Urinary bladder (tissue), 3 donors: ENCODE measurements at regions not wholly inside any gene's neighbourhood (a gene's known extent, or its start where the extent isn't known, plus 50 kb on each side); places are given as distances from the start of the nearest gene placed in this dataset.

Source experiments
- DNase-seq: peaks from one replicate; pipeline ENCODE4 v3.0.0-alpha.2; 2015; ENCODE audit errors: extremely low spot score
- H3K27ac ChIP-seq: one replicate; pipeline ENCODE4 v1.5.1; 2013; ENCODE audit warnings: low read depth, mild to moderate bottlenecking, moderate library complexity
- H3K36me3 ChIP-seq: one replicate; pipeline ENCODE4 v1.6.1; 2013; ENCODE audit warnings: mild to moderate bottlenecking, moderate library complexity; ENCODE audit not compliant: insufficient read depth
- H3K4me1 ChIP-seq: one replicate; pipeline ENCODE4 v1.6.1; 2013; ENCODE audit warnings: mild to moderate bottlenecking, moderate library complexity; ENCODE audit not compliant: insufficient read depth
- H3K4me3 ChIP-seq: one replicate; pipeline ENCODE4 v1.5.1; 2013; ENCODE audit warnings: low read depth, low read length
- WGBS: extraction: QIAGEN DNeasy Blood & Tissue Kit; methylation state at CpG from one replicate; pipeline ENCODE4 v1.1.7; 2013; 5-methylcytosine and 5-hydroxymethylcytosine counted together
- donor health status: healthy with polysubstance abuse.
- donor health status: healthy.

GRCh38 chr2:234235191-234235590, 184.7 kb downstream of the SPP2 start:
- H3K27ac ChIP-seq = no peak overlapping the region
- no peaks in the 10 kb centered on the region for H3K36me3 ChIP-seq
- no peak overlapping the region for H3K4me3 ChIP-seq
- DNase-seq = no peak
- no peaks in the 10 kb centered on the region for H3K4me1 ChIP-seq

- H3K4me3 ChIP-seq = no peak overlapping the region
- DNase-seq = no peak
- WGBS = 81% methylated on average over 1 of the region's 1 CpG
- no peak overlapping the region for H3K27ac ChIP-seq
- no peaks in the 10 kb centered on the region for H3K4me1 ChIP-seq
- H3K36me3 ChIP-seq = no peaks in the 10 kb centered on the region
Measured at GRCh38 chr2:234231460-234231859, 181.0 kb downstream of the SPP2 start.

GRCh38 chr2:234219046-234219310, 168.5 kb downstream of the SPP2 start:
- Histone ChIP-seq H3K27ac (no peak overlapping the region), H3K4me1 (no peaks in the 10 kb centered on the region), H3K36me3 (no peaks in the 10 kb centered on the region), H3K4me3 (no peak overlapping the region)
- WGBS = 81% methylated on average over 4 of the region's 4 CpGs
- no peak for DNase-seq

GRCh38 chr2:234218266-234219045, 168.0 kb downstream of the SPP2 start:
- DNase-seq = no peak
- Histone ChIP-seq H3K4me1 (no peaks in the 10 kb centered on the region), H3K27ac (no peak overlapping the region), H3K4me3 (no peak overlapping the region), H3K36me3 (no peaks in the 10 kb centered on the region)
- 24% methylated on average over 11 of the region's 11 CpGs for WGBS

GRCh38 chr2:234212534-234212933, 162.0 kb downstream of the SPP2 start:
- WGBS = 78% methylated on average over 8 of the region's 8 CpGs
- Histone ChIP-seq H3K4me3 (no peak overlapping the region), H3K36me3 (no peaks in the 10 kb centered on the region), H3K27ac (no peak overlapping the region), H3K4me1 (no peaks in the 10 kb centered on the region)
- DNase-seq = no peak

DNA sequence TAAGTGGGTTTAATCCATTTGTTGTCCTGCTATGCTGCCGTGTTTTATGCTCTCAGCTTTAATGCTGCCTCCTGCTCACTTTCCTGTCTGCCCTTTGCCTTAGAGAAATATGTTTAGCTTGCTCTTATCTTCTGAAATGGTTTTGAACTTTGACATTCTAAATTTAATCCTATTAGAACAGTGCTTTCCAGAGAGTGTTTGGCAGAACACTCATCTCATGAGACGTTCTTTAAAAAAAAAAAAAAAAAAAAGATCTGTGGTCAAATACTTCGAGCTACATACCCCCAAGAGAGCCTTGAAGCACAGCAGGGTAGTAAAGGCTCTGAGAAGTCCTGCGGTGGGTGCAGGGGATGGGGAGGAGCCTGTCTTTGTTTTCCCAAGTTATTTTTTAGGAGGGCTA, 161.3 kb downstream of the SPP2 start:
- DNase-seq = no peak
- Histone ChIP-seq H3K36me3 (no peaks in the 10 kb centered on the region), H3K4me3 (no peak overlapping the region), H3K4me1 (no peaks in the 10 kb centered on the region), H3K27ac (no peak overlapping the region)
- 29% methylated on average over 4 of the region's 4 CpGs for WGBS

- 89% methylated on average over 2 of the region's 2 CpGs for WGBS
- Histone ChIP-seq H3K27ac (no peak overlapping the region), H3K36me3 (no peaks in the 10 kb centered on the region), H3K4me1 (no peaks in the 10 kb centered on the region), H3K4me3 (no peak overlapping the region)
- no peak for DNase-seq
Measured at GRCh38 chr2:234206738-234207137, 156.2 kb downstream of the SPP2 start.

DNA sequence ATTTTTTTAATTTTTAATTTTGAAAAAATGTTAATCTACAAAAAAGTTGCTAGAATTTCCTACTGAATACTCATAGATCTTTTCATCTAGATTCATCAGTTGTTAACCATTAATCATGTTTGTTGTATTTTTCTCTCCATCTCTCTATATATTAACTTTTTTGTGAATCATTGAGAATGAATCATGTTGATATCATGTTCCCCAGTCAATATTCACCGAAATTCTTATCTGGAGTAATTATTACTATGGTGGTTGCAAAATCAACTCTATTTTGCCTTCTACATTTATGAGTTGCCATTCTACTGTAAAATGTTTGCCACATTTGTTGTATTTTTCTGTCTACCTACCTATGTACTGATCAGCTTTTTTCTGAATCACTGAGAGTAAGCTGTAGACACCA, 154.0 kb downstream of the SPP2 start:
- H3K36me3 ChIP-seq = no peaks in the 10 kb centered on the region
- H3K4me1 ChIP-seq = no peaks in the 10 kb centered on the region
- WGBS = 77% methylated on average over 1 of the region's 1 CpG
- no peak overlapping the region for H3K27ac ChIP-seq
- no peak overlapping the region for H3K4me3 ChIP-seq
- no peak for DNase-seq

- Histone ChIP-seq H3K4me1 (no peaks in the 10 kb centered on the region), H3K36me3 (no peaks in the 10 kb centered on the region), H3K27ac (no peak overlapping the region), H3K4me3 (no peak overlapping the region)
- DNase-seq = no peak
- WGBS = 38% methylated on average over 12 of the region's 12 CpGs
Measured at GRCh38 chr2:234203135-234203984, 152.9 kb downstream of the SPP2 start.

DNA sequence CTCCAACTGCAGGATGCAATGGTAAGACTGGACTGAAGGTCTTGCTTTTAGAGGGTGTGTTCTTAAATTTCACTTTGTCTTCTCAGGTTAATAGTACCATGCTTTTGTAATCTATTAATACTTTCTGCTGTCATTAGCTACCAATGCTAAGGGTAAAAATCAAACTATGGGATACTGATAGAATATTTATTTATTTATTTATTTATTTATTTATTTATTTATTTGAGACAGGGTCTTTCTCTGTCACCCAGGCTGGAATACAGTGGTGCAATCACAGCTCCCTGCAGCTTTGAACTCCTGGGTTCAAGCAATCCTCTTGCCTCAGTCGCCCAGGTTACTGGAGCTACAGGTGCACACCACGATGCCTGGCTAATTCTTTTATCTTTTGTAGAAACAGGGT, 152.1 kb downstream of the SPP2 start:
- DNase-seq = no peak
- H3K4me1 ChIP-seq = no peaks in the 10 kb centered on the region
- H3K36me3 ChIP-seq = no peaks in the 10 kb centered on the region
- H3K27ac ChIP-seq = no peak overlapping the region
- no peak overlapping the region for H3K4me3 ChIP-seq
- WGBS = 78% methylated on average over 2 of the region's 2 CpGs

- Histone ChIP-seq H3K36me3 (no peaks in the 10 kb centered on the region), H3K27ac (no peak overlapping the region), H3K4me1 (no peaks in the 10 kb centered on the region), H3K4me3 (no peak overlapping the region)
- no peak for DNase-seq
- 31% methylated on average over 3 of the region's 3 CpGs for WGBS
Measured at GRCh38 chr2:234199996-234200395, 149.5 kb downstream of the SPP2 start.

GRCh38 chr2:234198976-234199375, 148.5 kb downstream of the SPP2 start:
- 79% methylated on average over 4 of the region's 4 CpGs for WGBS
- H3K27ac ChIP-seq = no peak overlapping the region
- DNase-seq = no peak
- no peak overlapping the region for H3K4me3 ChIP-seq
- no peaks in the 10 kb centered on the region for H3K4me1 ChIP-seq
- H3K36me3 ChIP-seq = no peaks in the 10 kb centered on the region

DNA sequence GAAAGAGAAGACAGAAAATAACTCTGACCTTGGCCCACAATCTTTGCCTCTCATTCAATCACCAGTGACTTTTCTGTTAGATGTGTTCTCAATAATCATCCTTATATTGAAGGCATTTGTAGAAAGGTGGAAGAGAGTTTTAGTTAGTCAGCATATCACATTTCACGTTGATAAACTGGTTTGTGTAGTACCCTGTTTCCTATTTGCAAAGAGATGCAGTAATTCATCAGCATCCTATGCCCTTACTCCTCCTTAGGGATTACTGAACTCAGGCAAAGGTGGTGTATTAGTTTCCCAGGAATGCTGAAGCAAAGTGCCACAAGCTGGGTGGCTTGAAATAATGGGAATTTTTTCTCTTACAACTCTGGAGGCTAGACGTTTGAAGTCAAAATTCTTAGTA, 145.0 kb downstream of the SPP2 start:
- 59% methylated on average over 2 of the region's 2 CpGs for WGBS
- H3K4me1 ChIP-seq = no peaks in the 10 kb centered on the region
- H3K36me3 ChIP-seq = no peaks in the 10 kb centered on the region
- no peak overlapping the region for H3K4me3 ChIP-seq
- DNase-seq = no peak
- no peak overlapping the region for H3K27ac ChIP-seq

DNA sequence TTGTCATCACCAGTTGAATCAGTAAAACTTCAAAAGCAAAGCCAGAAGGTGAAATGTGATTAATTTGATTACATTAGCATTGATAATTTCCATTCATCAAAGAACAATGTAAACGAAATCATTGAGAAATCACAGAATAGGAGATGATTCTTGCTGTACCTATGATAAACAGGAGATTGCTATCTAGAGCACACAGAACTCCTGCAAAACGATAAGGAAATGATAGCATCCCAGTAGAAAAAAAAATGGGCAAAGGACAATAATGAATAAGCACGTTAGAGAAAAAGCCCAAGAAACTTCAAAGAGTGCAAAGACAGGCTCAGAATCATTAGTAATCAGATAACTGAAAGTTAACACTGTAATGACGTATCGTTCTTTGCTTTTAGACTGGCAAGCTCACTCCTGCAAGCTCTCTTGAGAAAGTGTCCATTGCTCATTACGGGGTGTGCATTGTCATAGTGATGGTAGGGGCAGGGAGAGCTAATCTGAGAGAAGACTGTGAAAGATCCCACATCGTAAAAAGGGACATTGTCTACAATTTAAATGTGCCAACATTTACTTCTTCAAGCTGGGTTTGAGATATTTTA, 143.6 kb downstream of the SPP2 start:
- no peaks in the 10 kb centered on the region for H3K4me1 ChIP-seq
- no peak for DNase-seq
- no peak overlapping the region for H3K27ac ChIP-seq
- WGBS = 32% methylated on average over 7 of the region's 7 CpGs
- no peaks in the 10 kb centered on the region for H3K36me3 ChIP-seq
- H3K4me3 ChIP-seq = no peak overlapping the region
